ENCODE measurements at regions not wholly inside any gene's neighbourhood (a gene's known extent, or its start where the extent isn't known, plus 50 kb on each side); places are given as distances from the start of the nearest gene placed in this dataset.

DNA sequence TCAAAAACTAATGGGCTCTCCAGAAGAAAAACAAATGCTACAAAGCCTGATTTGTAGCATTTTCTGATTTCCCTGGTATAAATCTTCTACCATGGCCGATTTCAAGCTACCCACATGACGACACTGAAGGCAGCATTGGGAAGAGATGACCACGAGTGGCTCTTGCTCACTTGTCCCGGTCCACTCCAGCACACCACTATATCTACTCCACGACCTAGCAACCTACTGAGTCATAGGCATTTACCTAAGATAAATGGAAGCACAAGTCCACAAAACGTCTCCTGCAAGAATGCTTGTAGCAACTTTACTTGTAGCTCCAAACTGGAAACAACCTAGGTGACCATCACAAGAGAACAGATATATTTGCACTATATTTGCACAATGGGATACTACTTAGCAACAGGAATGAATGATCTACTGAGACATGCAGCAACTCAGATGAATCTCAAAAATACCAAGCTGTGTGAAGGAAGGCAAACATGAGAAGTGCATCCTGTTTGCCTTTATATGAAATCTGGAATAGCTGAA lies 60.8 kb upstream of the HES1 start:
- DNase-seq: no peak

GRCh38 chr3:194075802-194076460 lies 60.0 kb upstream of the HES1 start:
- DNase-seq: no peak

DNA sequence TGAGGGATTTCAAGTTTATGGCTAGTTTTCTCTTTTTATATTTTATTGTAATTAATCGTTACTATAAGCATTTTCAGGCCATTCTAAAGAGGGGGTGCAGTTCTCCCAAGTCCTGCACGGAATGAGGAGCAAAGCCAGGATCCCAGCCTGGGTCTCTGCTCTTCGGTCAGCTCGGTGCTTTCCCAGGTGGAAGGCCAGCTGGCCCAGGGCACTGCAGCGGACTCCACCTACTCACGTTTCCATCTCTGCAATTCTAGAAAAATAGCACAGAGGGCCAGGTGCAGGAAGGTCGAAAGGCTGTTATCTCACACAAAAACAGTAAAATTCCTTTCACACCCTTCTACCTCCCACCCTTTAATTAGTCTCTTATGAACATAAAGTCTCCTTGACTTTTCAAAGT lies 59.5 kb upstream of the HES1 start:
- DNase-seq: no peak

GRCh38 chr3:194077602-194078001 lies 58.3 kb upstream of the HES1 start:
- no peak for DNase-seq

DNA sequence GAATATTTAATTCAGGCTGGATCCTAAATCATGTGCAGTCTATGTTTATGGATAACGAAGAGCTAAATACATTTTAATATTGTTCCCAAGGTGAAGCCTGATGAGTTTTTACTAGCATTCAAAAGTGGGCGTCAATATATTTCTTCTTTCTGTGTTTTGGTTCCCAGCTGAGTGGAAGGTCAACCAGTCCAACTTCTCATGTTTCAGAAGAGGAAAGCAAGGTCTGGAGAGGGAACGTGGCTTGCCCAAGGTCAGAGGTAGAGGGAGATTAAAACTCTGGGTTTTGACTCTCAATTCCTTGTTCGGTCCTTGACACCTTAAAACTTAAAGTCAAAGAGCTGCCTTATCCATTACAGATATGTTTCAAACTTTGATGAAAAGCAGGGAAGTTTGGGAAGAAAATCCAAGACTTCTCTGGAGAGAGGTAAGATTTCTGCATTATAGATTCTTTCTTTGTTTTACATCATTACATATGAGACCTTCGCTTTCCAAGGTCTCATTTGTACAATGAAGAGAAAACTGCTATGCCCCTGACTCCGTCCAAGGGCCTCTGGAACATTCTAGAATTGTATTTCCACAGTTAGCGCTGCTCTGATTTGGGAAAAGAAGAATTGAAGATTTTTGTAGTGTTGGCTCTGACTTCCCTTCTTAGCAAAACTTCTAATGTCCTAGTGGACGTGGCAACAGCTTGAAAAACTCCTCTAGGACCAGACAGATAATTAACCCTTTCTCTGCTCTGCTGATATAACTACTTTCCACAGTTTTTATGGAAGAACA lies 57.7 kb upstream of the HES1 start:
- no peak for DNase-seq

DNA sequence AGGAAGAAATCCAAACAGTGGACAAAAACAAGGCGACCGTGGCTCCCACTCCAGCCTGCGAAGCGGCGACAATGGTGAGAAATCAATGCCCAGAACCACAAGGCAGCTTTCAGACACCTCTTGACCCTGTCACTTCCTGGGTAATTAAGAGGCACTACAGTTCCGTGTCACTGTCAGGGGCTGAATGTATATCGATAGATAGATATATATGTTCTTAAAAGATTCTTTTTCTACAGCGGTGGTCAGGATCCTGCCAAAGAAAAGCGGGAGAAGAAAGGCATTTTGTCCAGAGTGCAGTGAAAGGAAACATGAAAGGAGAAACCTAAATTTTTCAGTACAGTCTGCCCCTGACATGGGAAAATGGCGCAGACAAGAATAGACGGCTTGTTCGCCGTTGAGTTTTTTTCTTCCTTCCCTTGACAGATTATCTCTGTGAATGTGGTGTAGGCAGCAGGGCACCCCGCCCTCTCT lies 56.2 kb upstream of the HES1 start:
- DNase-seq: no peak

GRCh38 chr3:194080436-194080835 lies 55.5 kb upstream of the HES1 start:
- no peak for DNase-seq

DNA sequence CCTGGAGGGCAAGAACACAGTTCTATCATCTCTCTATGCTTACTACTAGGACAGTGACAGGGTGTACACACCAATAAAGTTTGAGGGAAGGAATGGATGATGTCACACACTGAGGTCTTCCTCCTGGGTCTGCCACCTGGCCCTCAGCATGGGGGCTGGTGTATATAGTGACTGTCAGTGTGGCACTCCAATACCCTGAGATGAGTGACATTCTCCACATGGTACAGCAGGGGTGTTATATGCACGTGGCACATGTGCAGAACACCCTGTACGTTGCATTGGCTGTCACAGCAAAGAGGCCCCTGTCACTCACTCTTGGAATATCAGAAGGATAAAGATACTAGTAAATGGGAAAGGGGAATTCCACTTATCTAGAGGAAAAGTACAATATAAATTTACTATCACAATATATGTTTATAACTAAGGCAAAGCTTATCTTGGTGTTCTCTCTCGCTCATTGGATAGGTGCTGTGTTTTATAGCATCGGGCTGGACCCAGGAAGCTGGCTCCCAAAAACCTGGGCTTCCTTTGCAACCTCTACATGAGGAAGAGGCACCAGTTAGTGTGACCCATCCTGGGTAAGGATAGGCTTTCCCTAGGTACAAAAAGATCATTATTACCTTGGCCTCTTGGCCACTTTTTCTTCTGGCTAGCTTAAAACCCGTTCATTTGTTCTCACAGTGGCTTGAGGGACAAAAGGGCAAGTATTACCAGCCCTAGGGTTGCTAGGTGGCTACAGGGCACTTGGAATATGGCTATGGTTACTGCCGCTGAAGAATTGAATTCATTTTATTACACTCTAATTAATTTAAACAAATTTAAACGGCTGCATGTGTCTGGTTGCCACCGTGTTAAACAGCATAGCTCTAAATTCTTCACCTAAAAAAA lies 54.8 kb upstream of the HES1 start:
- DNase-seq: no peak

GRCh38 chr3:194081826-194082225 lies 54.1 kb upstream of the HES1 start:
- no peak for DNase-seq

DNA sequence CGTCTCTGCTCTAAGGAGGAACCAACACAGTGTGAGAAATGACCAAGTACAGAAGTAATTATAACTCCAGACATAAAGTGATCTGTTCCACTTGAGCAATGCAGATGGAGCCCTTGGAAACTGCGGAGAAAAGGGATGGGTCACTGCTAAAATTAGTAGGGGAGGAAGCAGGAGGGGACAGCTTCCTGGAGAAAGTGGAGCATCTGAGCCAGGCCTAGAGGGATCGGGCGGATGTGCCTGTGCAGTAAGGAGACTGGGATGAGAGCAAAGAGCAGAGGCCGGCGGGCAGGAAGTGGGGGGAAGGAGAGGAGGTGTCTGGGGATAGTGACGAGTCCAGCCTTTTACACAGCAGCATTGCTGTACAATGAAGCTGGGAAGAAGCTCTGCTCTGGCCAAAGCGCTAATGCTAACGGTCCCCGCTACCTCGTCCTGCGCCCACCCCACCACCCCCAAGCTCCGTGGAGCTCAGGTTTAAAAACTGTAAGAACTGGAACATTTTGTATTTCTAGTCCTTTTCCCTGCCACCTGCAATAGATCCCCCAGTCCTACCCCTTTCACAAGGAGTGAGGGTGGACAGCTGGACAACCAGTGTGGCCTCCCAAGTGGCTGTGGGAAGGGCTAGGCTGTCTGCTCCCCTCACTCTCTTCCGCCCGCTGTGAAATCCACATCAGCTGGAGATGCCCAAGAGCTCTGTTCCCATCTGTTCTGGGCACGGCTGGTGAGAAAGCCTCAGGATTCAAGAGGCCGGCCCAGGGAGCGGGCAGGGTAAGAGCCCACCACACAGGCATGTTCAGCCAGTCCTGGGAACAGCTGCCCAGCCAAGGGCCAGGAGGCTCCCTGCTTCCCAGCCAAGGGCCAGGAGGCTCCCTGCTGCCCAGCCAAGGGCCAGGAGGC lies 53.0 kb upstream of the HES1 start:
- no peak for DNase-seq

DNA sequence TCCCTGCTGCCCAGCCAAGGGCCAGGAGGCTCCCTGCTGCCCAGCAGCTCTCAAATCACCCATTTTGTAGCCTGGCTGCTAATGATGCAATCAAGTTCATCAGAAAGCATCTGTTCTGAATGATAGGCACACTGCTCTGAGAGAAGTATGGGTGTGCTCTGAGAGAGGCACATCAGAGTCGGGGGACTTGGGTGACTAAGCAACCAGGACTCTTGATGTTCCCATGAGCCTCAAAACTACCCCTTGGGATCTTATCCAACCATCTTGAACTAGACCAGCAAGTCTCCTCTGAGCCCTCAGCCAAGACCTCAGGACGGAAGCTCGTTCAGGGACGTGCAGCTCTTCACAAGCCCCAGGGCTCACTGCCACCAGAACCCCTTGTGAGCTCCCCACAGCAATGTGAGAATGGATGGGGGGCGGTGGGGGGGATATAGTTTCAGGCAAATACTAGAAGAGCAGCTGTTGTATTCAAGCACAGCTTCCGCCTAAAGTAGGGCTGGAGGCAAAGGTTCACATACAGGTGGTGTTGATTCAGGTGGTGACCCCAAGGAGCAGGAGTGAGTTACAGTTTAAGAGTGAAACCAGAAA lies 52.2 kb upstream of the HES1 start:
- DNase-seq: no peak

GRCh38 chr3:194084284-194084683 lies 51.7 kb upstream of the HES1 start:
- no peak for DNase-seq

All from NCI-H2029 (cell line).